PC-9 (cell line): ENCODE measurements at regions not wholly inside any gene's neighbourhood (a gene's known extent, or its start where the extent isn't known, plus 50 kb on each side); places are given as distances from the start of the nearest gene placed in this dataset.

Experiments
- EZH2 ChIP-seq: fragments of 200-600 bp; sonication (generic); IDR thresholded peaks from 2 replicates; pipeline ENCODE4 v1.8.0; 2017; ENCODE audit warnings: antibody characterized with exemption, low read depth
- TF ChIP-seq, protein P1 (sequence below): fragments of 200-600 bp; sonication (generic); conservative IDR thresholded peaks from 2 replicates; pipeline ENCODE4 v1.6.1; 2017; ENCODE audit warnings: mixed run types, antibody characterized with exemption, mild to moderate bottlenecking, moderate library complexity

DNA sequence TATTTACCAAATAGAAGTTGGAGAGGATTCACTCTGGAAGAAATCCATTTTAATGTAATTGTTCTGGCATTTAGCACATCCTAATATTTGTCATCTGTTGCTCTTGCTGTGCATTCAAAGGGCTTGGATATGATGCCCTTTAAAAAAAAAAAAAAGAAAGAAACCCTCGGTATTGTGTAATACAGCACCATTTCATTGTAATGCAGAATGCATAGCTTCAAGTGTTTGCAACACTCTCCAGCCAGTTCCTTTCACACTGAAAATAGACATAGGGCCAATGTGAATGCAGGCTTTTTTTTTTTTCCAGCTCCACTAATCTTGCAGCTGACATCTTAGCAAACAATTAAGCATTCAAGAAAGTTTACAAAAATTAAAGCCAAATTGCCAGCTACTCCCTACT, 197.4 kb upstream of the POU3F2 start:
- TF ChIP-seq, protein P1, sequence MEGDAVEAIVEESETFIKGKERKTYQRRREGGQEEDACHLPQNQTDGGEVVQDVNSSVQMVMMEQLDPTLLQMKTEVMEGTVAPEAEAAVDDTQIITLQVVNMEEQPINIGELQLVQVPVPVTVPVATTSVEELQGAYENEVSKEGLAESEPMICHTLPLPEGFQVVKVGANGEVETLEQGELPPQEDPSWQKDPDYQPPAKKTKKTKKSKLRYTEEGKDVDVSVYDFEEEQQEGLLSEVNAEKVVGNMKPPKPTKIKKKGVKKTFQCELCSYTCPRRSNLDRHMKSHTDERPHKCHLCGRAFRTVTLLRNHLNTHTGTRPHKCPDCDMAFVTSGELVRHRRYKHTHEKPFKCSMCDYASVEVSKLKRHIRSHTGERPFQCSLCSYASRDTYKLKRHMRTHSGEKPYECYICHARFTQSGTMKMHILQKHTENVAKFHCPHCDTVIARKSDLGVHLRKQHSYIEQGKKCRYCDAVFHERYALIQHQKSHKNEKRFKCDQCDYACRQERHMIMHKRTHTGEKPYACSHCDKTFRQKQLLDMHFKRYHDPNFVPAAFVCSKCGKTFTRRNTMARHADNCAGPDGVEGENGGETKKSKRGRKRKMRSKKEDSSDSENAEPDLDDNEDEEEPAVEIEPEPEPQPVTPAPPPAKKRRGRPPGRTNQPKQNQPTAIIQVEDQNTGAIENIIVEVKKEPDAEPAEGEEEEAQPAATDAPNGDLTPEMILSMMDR, result no peak
- TF ChIP-seq EZH2, result no peak
